Astrocyte of the spinal cord (primary cell): ENCODE measurements at regions not wholly inside any gene's neighbourhood (a gene's known extent, or its start where the extent isn't known, plus 50 kb on each side); places are given as distances from the start of the nearest gene placed in this dataset.

ENCODE experiments used
- DNase-seq: peaks from one replicate; pipeline ENCODE4 v3.0.0; 2011; ENCODE audit warnings: low read depth, low spot score
- H3K4me3 ChIP-seq: 2 replicates; pipeline ENCODE4 v1.5.1; 2011; ENCODE audit warnings: low read depth, mild to moderate bottlenecking, low read length, moderate library complexity
- in situ Hi-C: cut with HindIII; loops from 2 replicates; pipeline ENCODE4 v1.10.0; 2017; ENCODE audit warnings: low sequenced_read_pairs
- TF ChIP-seq, protein P1 (sequence below): IDR thresholded peaks from 2 replicates; pipeline ENCODE4 v1.5.1; 2012; ENCODE audit warnings: low read depth, mild to moderate bottlenecking, low read length, inconsistent platforms

DNA sequence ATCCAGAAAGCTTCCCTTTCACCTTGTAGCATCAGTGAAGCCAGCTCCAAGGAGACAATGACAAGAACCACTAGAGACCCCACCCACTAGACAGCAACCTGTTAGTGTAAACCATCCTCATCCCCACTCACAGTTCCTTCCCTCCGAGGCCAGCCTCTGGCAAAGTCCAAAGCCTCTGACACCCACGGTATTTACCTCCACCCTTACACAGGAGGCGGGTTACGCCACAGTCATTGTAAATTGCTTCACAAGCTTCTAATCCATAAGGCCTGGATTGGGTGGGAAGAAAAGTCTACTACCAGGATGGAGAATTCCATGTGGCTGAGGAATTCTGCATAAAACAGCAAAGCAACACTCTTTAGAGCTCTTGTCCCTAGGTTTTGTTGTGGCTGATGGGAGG is 287.4 kb downstream of the BUD13 start:
- H3K4me3 ChIP-seq, result no peak overlapping the region
- no peak for DNase-seq
- TF ChIP-seq, protein P1, sequence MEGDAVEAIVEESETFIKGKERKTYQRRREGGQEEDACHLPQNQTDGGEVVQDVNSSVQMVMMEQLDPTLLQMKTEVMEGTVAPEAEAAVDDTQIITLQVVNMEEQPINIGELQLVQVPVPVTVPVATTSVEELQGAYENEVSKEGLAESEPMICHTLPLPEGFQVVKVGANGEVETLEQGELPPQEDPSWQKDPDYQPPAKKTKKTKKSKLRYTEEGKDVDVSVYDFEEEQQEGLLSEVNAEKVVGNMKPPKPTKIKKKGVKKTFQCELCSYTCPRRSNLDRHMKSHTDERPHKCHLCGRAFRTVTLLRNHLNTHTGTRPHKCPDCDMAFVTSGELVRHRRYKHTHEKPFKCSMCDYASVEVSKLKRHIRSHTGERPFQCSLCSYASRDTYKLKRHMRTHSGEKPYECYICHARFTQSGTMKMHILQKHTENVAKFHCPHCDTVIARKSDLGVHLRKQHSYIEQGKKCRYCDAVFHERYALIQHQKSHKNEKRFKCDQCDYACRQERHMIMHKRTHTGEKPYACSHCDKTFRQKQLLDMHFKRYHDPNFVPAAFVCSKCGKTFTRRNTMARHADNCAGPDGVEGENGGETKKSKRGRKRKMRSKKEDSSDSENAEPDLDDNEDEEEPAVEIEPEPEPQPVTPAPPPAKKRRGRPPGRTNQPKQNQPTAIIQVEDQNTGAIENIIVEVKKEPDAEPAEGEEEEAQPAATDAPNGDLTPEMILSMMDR, result no peak
- in situ Hi-C loops, result no loop called here

DNA sequence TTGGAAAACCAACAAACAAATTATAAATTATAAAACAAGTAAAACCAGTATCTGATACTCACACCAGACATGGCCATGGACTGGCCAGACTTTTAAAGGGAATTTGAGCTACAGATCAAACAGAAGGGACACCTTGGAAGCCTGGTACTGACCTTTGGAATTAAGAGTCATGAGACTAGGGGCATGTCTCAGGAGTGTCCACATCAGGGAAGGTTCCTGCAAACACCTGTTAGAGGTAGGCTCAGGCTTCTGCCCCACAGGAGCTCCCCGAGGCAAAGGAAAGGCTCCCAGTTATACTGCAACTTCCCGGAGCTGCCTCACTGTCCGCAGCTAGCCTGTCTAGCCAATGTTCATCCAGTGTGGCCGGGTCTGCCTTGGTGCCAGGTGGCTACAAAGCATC is 290.1 kb downstream of the BUD13 start:
- in situ Hi-C loops, result no loop called here
- H3K4me3 ChIP-seq, result no peak overlapping the region
- DNase-seq, result no peak
- TF ChIP-seq, protein P1, result no peak

DNA sequence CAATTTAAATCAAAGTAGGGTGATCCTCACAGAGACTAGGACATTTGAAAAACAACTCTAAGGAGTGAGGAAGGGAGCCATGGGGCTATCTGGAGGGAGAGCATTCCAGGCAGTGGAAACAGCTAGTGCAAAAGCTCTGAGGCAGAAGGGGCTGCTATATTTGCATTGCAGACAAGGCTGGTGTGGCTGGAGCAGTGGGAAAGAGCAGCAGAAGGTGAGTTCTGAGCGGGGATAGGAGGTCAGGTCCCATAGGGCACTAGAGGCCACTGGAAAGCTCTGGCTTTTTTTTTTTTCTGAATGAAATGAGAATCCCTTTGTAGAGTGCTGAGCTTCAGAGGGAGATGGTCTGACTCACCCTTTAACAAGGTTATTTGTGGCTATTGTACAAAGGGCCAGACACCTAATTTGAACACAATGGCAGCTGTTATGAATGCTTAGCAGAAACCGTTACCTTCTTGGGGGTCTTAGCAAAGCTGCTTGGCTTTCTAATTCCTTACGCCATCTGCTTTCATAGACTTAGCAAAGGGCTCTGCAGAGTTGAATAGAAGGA is 291.6 kb downstream of the BUD13 start:
- no peak for DNase-seq
- H3K4me3 ChIP-seq, result no peak overlapping the region
- TF ChIP-seq, protein P1, result no peak
- in situ Hi-C loops, result no loop called here

DNA sequence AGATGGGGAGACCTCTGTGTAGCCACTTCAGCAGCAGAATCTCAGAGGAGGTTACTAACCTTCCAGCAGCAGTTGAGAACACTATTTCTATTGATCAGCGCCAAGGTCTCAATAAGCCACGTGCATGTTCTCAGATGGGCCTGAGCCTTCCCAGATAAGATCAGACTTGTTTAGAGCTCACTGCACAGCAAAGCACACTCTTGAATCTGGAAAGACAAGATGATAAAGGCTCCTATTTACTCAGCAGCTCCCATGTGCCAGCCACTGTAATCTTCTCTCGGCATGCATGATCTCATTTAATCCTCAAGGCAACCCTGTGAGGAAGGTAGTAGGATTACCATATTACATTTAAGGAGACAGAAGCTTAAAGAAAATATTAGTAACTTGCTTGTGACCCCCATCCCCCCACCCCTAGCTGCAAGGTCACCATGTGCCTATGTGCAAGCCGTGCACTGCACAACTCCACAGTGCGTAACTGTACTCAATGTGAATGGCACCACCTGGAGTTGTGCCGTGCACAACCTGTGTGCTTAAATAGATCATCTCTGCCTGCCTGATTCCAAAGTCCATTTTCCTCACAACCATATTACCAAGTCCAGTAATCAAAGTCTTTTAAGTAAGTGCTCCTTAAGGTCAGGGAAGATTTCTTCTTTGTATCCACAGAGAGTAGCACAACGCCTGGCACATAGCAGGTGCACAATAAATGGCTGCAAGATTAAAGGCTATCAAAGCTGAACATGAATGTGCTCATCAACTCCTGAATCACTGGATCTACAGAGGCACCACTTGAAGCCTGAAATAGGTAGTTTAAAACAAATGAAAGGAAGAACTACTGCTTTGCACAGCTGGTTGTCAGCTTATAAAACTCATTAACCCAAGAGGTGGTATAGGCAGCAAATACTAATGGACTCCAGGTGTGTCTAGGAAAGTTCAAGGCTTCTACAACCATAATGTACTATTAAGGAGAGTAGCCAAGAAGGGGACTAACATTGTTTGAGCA is 293.8 kb downstream of the BUD13 start:
- H3K4me3 ChIP-seq, result no peak overlapping the region
- no peak for DNase-seq
- in situ Hi-C loops, result no loop called here
- TF ChIP-seq, protein P1, result no peak

DNA sequence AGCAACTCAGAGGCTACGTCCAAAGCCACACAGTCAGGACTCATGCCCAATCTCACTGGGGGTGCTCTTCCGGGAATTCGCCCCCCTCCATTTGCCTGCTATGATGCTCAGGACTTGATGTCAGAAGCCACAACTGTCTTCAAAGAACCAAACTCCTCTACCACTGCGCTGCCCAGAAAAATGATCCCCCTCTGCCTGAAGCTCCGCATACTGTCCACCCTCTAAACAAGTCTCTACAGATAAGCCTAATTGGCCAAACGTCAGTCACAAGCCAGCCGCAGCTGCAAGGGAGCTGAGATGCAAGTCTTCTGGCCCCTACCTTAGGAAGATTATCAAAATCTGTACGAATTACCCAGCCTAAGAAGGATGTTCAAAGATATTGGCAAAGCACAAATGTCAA is 294.6 kb downstream of the BUD13 start:
- in situ Hi-C loops, result no loop called here

DNA sequence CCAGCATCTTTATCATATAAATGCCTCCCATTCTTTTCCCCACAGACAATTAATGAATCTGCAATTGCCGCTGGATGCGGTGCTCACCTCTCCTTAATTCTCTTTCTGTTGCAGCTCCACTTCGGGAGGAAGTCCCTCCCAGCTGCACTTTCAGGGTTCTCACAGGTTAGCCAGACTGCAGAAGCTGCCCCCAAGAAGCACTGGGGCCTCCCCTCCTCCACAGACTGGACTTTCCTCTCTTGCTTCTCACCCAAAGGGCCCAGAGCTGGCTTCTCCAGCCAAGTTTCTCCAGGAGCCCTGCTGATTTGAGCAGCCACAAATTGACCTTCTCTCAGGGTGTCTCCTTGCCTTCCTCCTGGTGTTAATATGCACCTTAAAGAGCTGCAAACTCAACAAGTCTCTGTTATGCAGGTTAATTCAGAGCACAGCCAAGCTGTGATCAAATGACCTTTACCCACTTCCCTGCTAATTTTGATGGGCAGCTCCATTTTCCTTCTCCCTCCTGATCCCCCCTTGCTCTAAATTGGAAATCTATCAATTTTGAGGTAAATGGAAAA is 298.9 kb downstream of the BUD13 start:
- in situ Hi-C loops, result no loop called here
- DNase-seq, result no peak
- H3K4me3 ChIP-seq, result no peak overlapping the region
- TF ChIP-seq, protein P1, result no peak

More for the DNA sequence above, 294.6 kb downstream of the BUD13 start:
- no peak overlapping the region for H3K4me3 ChIP-seq
- TF ChIP-seq, protein P1, result no peak
- DNase-seq, result no peak
